Activated B cell treated with CpG ODN at 0.5 μM for 24 hours (primary cell): ENCODE measurements at regions not wholly inside any gene's neighbourhood (a gene's known extent, or its start where the extent isn't known, plus 50 kb on each side); places are given as distances from the start of the nearest gene placed in this dataset.

ENCODE experiments used
- ATAC-seq: fragments of 200-7000 bp; cut with Tn5 transposase; one replicate; pipeline ENCODE4 v1.10.0; 2021; ENCODE audit warnings: low read depth, mild to moderate bottlenecking, moderate library complexity
- CTCF ChIA-PET: fragments of 350-600 bp; sonication (Branson Sonifier 250); formaldehyde crosslinking; loops from one replicate; lab custom pipeline; 2021; ENCODE audit warnings: antibody characterized with exemption; lab: Charles Lee
- POLR2A ChIA-PET: fragments of 350-600 bp; sonication (Branson Sonifier 250); formaldehyde crosslinking; loops from one replicate; lab custom pipeline; 2021; ENCODE audit warnings: antibody characterized with exemption; lab: Charles Lee
- DNase-seq: peaks from one replicate; pipeline ENCODE4 v3.0.0; 2022
- H3K27ac Mint-ChIP-seq: one replicate; pipeline ENCODE4 v1.8.0; 2020; ENCODE audit warnings: mixed read lengths
- H3K27me3 Mint-ChIP-seq: one replicate; pipeline ENCODE4 v1.8.0; 2021; ENCODE audit warnings: mixed read lengths
- H3K36me3 Mint-ChIP-seq: one replicate; pipeline ENCODE4 v1.8.0; 2021; ENCODE audit warnings: low read depth, mixed read lengths
- H3K4me1 Mint-ChIP-seq: one replicate; pipeline ENCODE4 v1.8.0; 2021; ENCODE audit warnings: mixed read lengths
- H3K4me3 Mint-ChIP-seq: one replicate; pipeline ENCODE4 v1.8.0; 2020; ENCODE audit warnings: mild to moderate bottlenecking, mixed read lengths
- H3K9me3 Mint-ChIP-seq: one replicate; pipeline ENCODE4 v1.8.0; 2020; ENCODE audit warnings: mixed read lengths
- CTCF ChIP-seq: fragments of 200-600 bp; IDR thresholded peaks from one replicate; pipeline ENCODE4 v1.8.0; 2022; ENCODE audit warnings: antibody characterized with exemption, mild to moderate bottlenecking
- intact Hi-C: fragments of 100-400 bp; cut with micrococcal nuclease; formaldehyde crosslinking; loops from one replicate; pipeline ENCODE4 v1.15.1; 2024

GRCh38 chr18:27687351-27687979 lies 489.5 kb downstream of the CDH2 start:
- ChIA-PET CTCF (no interaction called here), POLR2A (no interaction called here)
- TF ChIP-seq CTCF = no peak
- DNase-seq (no peak), ATAC-seq (no peak)
- intact Hi-C loops = no loop called here
- Mint-ChIP-seq H3K4me1 (no peaks in the 10 kb centered on the region), H3K9me3 (peaks cover 6% of the 10 kb centered on the region), H3K4me3 (no peak overlapping the region), H3K27ac (no peak overlapping the region), H3K36me3 (no peaks in the 10 kb centered on the region), H3K27me3 (no peaks in the 10 kb centered on the region)

GRCh38 chr18:27685807-27686412 lies 491.0 kb downstream of the CDH2 start:
- CTCF ChIA-PET = no interaction called here
- no peak for DNase-seq
- Mint-ChIP-seq H3K4me3 (no peak overlapping the region), H3K27me3 (no peaks in the 10 kb centered on the region), H3K9me3 (peaks cover 6% of the 10 kb centered on the region), H3K27ac (no peak overlapping the region), H3K36me3 (no peaks in the 10 kb centered on the region), H3K4me1 (no peaks in the 10 kb centered on the region)
- intact Hi-C loops = no loop called here
- no peak for TF ChIP-seq CTCF
- POLR2A ChIA-PET = no interaction called here
- no peak for ATAC-seq

- no peaks in the 10 kb centered on the region for H3K36me3 Mint-ChIP-seq
- no peak overlapping the region for H3K27ac Mint-ChIP-seq
- H3K4me1 Mint-ChIP-seq = no peaks in the 10 kb centered on the region
- intact Hi-C loops = no loop called here
- no peak for TF ChIP-seq CTCF
- no peaks in the 10 kb centered on the region for H3K27me3 Mint-ChIP-seq
- H3K9me3 Mint-ChIP-seq = peaks cover 6% of the 10 kb centered on the region
- ChIA-PET POLR2A (no interaction called here), CTCF (no interaction called here)
- no peak for ATAC-seq
- no peak for DNase-seq
- no peak overlapping the region for H3K4me3 Mint-ChIP-seq
These were observed 491.8 kb downstream of the CDH2 start for GRCh38 chr18:27685091-27685490.

GRCh38 chr18:27674411-27674810 lies 489.3 kb upstream of the CHST9 start:
- ChIA-PET CTCF (no interaction called here), POLR2A (no interaction called here)
- intact Hi-C loops = no loop called here
- H3K9me3 Mint-ChIP-seq = peaks cover 7% of the 10 kb centered on the region
- H3K27me3 Mint-ChIP-seq = no peaks in the 10 kb centered on the region
- no peaks in the 10 kb centered on the region for H3K4me1 Mint-ChIP-seq
- H3K4me3 Mint-ChIP-seq = no peak overlapping the region
- H3K36me3 Mint-ChIP-seq = no peaks in the 10 kb centered on the region
- DNase-seq (no peak), ATAC-seq (no peak)
- H3K27ac Mint-ChIP-seq = no peak overlapping the region
- no peak for TF ChIP-seq CTCF

GRCh38 chr18:27673861-27674260 lies 488.8 kb upstream of the CHST9 start:
- Mint-ChIP-seq H3K4me3 (no peak overlapping the region), H3K27ac (no peak overlapping the region), H3K4me1 (no peaks in the 10 kb centered on the region), H3K36me3 (no peaks in the 10 kb centered on the region), H3K9me3 (peaks cover 7% of the 10 kb centered on the region), H3K27me3 (no peaks in the 10 kb centered on the region)
- POLR2A ChIA-PET = no interaction called here
- CTCF ChIA-PET = no interaction called here
- intact Hi-C loops = no loop called here
- DNase-seq = no peak
- no peak for ATAC-seq
- no peak for TF ChIP-seq CTCF
